Stimulated activated CD8-positive, alpha-beta memory T cell treated with anti-CD3 and anti-CD28 coated beads, Interleukin-7, amount 100 ng/mL, for 48 hours (primary cell): ENCODE measurements at regions not wholly inside any gene's neighbourhood (a gene's known extent, or its start where the extent isn't known, plus 50 kb on each side); places are given as distances from the start of the nearest gene placed in this dataset.

ENCODE experiments used
- DNase-seq, 2 donors: peaks; one replicate each; pipeline ENCODE4 v3.0.0-alpha.2; 2020; ENCODE audit warnings: low read depth in 1 of 2; ENCODE audit errors: extremely low read depth in 1 of 2

GRCh38 chr2:9755008-9755407 is 88.3 kb upstream of the TAF1B start:
- DNase-seq = no peak

- DNase-seq = no peak
Observed at GRCh38 chr2:9755638-9756037, 87.6 kb upstream of the TAF1B start.

GRCh38 chr2:9756692-9757250 is 86.5 kb upstream of the TAF1B start:
- no peak for DNase-seq

GRCh38 chr2:9757501-9758264 is 85.6 kb upstream of the TAF1B start:
- DNase-seq = no peak

GRCh38 chr2:9758741-9759140 is 84.5 kb upstream of the TAF1B start:
- no peak for DNase-seq

- DNase-seq = no peak
Observed at GRCh38 chr2:9760069-9760901, 83.0 kb upstream of the TAF1B start.

- DNase-seq = no peak
Observed at GRCh38 chr2:9760902-9761228, 82.4 kb upstream of the TAF1B start.

GRCh38 chr2:9761577-9761976 is 81.7 kb upstream of the TAF1B start:
- DNase-seq = no peak

GRCh38 chr2:9762164-9762563 is 81.1 kb upstream of the TAF1B start:
- DNase-seq = no peak

- DNase-seq = no peak
Observed at GRCh38 chr2:9762941-9763340, 80.3 kb upstream of the TAF1B start.

- no peak for DNase-seq
Observed at GRCh38 chr2:9763356-9764152, 79.7 kb upstream of the TAF1B start.

GRCh38 chr2:9764153-9764778 is 79.0 kb upstream of the TAF1B start:
- no peak for DNase-seq

GRCh38 chr2:9765611-9766531 is 77.4 kb upstream of the TAF1B start:
- no peak for DNase-seq

- no peak for DNase-seq
Observed at GRCh38 chr2:9767656-9768281, 75.5 kb upstream of the TAF1B start.

- DNase-seq = no peak
Observed at GRCh38 chr2:9768388-9768787, 74.9 kb upstream of the TAF1B start.

- no peak for DNase-seq
Observed at GRCh38 chr2:9769171-9770005, 73.9 kb upstream of the TAF1B start.

- DNase-seq = no peak
Observed at GRCh38 chr2:9770006-9770307, 73.3 kb upstream of the TAF1B start.

- no peak for DNase-seq
Observed at GRCh38 chr2:9770308-9771100, 72.8 kb upstream of the TAF1B start.
